IMR-90 (cell line): ENCODE measurements at regions not wholly inside any gene's neighbourhood (a gene's known extent, or its start where the extent isn't known, plus 50 kb on each side); places are given as distances from the start of the nearest gene placed in this dataset.

Source experiments
- CEBPB ChIP-seq: IDR thresholded peaks from 2 replicates; pipeline ENCODE4 v1.6.1; 2012; ENCODE audit warnings: low read depth, low read length, improper control_type of control experiment
- CHD1 ChIP-seq: IDR thresholded peaks from 2 replicates; pipeline ENCODE4 v1.6.1; 2012; ENCODE audit warnings: low read depth, low read length, improper control_type of control experiment
- FOS ChIP-seq: fragments of 150-350 bp; IDR thresholded peaks from 2 replicates; pipeline ENCODE4 v1.6.1; 2016; ENCODE audit warnings: low read depth, low read length
- MAFK ChIP-seq: IDR thresholded peaks from 2 replicates; pipeline ENCODE4 v1.6.1; 2012; ENCODE audit warnings: low read depth, low read length, improper control_type of control experiment
- MAZ ChIP-seq: IDR thresholded peaks from 2 replicates; pipeline ENCODE4 v1.6.1; 2012; ENCODE audit warnings: low read depth, mild to moderate bottlenecking, low read length, improper control_type of control experiment, moderate library complexity, borderline replicate concordance
- MXI1 ChIP-seq: IDR thresholded peaks from 2 replicates; pipeline ENCODE4 v1.6.1; 2012; ENCODE audit warnings: low read depth, mild to moderate bottlenecking, low read length, moderate library complexity, borderline replicate concordance
- NFE2L2 ChIP-seq: fragments of 150-350 bp; IDR thresholded peaks from 2 replicates; pipeline ENCODE4 v1.6.1; 2016; ENCODE audit warnings: low read depth, mild to moderate bottlenecking, low read length
- POLR2A ChIP-seq: IDR thresholded peaks from 2 replicates; pipeline ENCODE4 v1.6.1; 2012; ENCODE audit warnings: mild to moderate bottlenecking, low read depth, low read length
- RAD21 ChIP-seq: IDR thresholded peaks from 2 replicates; pipeline ENCODE4 v1.6.1; 2012; ENCODE audit warnings: low read length, improper control_type of control experiment
- RCOR1 ChIP-seq: IDR thresholded peaks from 2 replicates; pipeline ENCODE4 v1.6.1; 2012; ENCODE audit warnings: mild to moderate bottlenecking, low read length, improper control_type of control experiment; ENCODE audit not compliant: insufficient replicate concordance
- RFX5 ChIP-seq: IDR thresholded peaks from 2 replicates; pipeline ENCODE4 v1.8.0; 2012; ENCODE audit warnings: low read depth, mild to moderate bottlenecking, low read length, moderate library complexity
- SMC3 ChIP-seq: fragments of 150-350 bp; IDR thresholded peaks from 2 replicates; pipeline ENCODE4 v1.6.1; 2016; ENCODE audit warnings: low read depth, mild to moderate bottlenecking, antibody characterized with exemption, low read length, moderate library complexity
- TF ChIP-seq, protein P1 (sequence below): conservative IDR thresholded peaks from 2 replicates; pipeline ENCODE4 v1.5.1; 2012; ENCODE audit warnings: mild to moderate bottlenecking, low read depth, low read length, improper control_type of control experiment

DNA sequence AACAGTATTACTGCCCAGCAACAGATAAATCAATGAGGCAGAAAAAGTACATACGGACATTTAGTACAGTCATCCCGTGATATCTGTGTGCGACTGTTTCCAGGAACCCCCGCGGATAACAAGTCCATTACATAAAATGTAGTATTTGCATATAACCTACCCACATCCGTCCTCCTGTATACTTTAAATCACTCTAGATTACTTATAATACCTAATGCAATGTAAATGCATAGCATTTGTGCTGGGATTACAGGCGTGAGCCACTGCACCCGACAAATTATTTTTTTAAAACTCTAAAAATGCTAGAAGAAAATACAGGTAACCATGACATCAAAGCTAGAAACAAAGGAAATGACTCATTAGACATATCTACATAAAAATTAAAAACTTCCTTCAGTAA lies 91.6 kb downstream of the FAM161A start:
- TF ChIP-seq, protein P1, sequence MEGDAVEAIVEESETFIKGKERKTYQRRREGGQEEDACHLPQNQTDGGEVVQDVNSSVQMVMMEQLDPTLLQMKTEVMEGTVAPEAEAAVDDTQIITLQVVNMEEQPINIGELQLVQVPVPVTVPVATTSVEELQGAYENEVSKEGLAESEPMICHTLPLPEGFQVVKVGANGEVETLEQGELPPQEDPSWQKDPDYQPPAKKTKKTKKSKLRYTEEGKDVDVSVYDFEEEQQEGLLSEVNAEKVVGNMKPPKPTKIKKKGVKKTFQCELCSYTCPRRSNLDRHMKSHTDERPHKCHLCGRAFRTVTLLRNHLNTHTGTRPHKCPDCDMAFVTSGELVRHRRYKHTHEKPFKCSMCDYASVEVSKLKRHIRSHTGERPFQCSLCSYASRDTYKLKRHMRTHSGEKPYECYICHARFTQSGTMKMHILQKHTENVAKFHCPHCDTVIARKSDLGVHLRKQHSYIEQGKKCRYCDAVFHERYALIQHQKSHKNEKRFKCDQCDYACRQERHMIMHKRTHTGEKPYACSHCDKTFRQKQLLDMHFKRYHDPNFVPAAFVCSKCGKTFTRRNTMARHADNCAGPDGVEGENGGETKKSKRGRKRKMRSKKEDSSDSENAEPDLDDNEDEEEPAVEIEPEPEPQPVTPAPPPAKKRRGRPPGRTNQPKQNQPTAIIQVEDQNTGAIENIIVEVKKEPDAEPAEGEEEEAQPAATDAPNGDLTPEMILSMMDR: no peak
- TF ChIP-seq MXI1 (no peak), MAFK (no peak), NFE2L2 (no peak), POLR2A (no peak), FOS (no peak), RFX5 (no peak), MAZ (no peak), RAD21 (no peak), CEBPB (no peak), SMC3 (no peak), CHD1 (no peak), RCOR1 (no peak)
